NCI-H1694 (cell line): ENCODE measurements at regions not wholly inside any gene's neighbourhood (a gene's known extent, or its start where the extent isn't known, plus 50 kb on each side); places are given as distances from the start of the nearest gene placed in this dataset.

Experiments
- DNase-seq: peaks from one replicate; lab custom pipeline; 2025; lab: John Stamatoyannopoulos, UW

DNA sequence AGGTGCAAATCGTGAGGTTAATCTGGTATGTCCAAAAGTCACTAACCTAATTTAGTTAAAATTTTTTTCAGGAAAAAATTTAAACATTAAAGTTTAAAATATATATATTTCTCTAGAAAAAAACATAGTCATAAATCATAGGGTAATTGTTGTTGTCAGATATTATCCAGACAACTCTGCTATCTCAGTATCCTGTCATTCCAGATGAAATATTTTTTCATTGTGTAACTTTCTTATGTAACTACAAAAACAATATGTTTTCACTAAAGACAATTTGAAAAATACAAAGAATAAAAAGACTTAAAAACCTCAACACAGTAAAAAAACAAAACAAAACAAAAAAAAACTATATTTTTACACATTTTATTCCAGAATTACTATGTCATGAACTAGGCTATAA, 57.6 kb downstream of the TENT5A start:
- no peak for DNase-seq

DNA sequence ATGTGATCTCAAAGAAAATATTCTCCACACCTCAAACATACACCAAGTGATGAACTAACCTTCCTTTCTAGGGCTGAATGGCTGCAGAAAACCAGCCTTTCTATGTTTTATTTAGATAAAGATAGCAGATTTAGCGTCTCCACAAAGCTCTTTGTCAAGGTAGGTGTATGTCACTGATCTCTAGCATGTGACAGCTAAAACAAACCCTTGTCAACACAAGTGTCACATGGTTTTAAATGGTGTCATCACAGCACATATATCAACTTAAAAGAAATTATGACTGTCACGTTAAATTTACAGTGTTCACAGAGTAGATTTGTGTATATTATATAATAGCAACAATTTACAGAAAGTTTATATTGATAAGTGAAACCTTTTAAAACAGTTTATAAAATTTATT, 58.3 kb downstream of the TENT5A start:
- no peak for DNase-seq

DNA sequence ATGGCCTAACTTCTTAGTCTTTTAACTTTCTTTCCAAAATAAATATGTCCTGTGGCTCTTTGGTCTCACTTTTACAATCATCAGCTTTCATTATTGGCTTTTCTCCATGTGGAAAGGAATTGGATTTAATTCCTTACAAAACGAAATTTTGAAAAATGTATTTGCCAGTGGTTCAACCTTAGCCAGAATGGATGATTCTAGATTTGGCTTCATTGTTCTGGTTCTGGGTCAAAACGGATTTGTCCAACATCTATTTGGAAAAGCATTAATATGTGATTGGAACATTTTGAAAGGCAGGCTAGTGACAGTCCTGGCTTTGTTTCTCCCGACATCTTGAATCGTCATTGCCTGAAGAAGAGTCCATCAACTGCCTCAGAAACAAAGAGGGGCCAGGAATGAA, 59.2 kb downstream of the TENT5A start:
- no peak for DNase-seq

DNA sequence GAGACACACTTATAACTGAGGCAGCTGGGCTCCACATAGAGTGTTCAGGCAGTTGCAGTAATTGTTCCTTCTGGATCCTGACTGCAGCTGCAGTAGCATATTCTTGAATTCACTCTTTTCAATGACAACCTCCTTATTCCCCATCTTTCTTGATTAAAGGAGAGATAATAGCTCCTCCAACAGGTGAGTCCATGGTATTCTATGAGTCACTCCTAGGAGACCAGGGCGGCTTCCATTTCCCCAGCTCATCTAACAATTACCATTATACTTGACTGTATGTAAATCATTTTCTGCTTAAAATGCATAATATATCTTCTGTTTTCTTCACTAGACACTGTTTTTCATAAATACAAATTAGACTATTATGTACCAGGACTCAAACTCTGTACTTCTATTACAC, 62.4 kb downstream of the TENT5A start:
- DNase-seq = no peak

DNA sequence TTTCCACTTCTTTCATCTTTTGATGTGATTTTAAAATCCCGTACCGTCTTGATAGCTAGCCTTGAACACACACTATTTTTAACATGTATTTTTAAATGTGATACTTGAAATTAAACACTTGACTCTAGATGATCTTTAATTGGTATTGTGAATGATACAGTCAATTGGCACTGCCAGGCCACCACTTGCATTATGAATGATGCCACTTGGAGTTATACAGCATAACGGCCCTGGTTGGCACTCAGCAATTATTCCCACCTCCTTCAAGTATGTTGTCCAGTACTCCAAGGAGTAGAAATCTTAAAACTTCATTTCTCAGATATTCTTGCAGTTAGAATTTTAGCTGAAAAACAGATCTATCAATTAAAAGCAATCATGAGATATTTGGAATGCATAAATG, 62.9 kb downstream of the TENT5A start:
- no peak for DNase-seq

DNA sequence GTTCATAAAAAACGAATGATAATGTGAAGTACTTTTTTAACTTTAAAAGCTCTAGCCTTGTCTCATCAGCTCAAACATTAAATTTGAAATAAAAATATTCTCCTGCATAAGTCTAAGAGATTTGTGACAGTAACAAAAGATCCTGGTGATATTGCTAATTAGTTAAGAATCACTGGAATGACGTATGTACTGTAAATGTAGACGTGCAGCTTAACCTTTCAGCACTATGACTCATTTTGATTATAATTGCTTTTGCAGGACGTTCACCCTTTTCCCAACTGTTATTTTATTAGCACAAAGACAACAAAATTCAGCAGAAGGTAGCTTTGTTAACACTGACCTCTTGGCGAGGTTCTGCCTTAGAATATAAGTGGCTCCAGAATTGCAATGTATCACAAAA, 68.6 kb downstream of the TENT5A start:
- DNase-seq = no peak

DNA sequence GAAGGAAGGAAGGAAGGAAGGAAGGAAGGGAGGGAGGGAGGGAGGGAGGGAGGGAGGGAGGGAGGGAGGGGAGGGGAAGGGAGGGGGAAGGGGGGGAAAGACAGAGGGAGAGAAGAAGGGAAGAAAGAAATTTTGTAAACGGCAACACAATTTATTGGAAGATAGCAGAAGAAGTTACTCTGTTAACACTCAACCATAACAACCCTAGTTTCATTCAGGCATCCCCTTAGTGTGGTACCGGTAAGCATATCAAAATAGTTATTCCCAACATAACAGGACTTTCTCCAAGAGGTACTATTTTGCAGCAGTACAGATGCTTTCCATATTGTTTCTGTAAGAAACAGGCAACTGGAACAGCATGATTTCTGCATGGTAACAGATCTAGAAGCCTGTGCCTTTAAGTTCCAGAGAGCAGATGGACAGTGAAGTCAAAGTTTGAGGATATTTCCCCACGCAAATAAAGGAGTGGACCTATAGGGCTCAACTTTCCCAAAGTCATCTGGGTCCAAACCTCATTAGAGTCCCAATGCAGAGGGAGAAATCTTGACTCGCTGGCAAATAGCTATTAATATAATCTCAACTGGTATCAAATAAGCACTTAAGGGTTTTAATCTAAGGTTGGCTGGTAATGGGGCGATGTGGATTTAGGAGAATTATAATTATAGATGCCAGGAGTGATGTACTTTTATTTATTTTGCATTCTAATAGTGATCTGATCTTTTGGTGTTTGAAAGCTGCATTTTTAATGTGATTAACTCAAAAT, 69.4 kb downstream of the TENT5A start:
- DNase-seq = no peak

DNA sequence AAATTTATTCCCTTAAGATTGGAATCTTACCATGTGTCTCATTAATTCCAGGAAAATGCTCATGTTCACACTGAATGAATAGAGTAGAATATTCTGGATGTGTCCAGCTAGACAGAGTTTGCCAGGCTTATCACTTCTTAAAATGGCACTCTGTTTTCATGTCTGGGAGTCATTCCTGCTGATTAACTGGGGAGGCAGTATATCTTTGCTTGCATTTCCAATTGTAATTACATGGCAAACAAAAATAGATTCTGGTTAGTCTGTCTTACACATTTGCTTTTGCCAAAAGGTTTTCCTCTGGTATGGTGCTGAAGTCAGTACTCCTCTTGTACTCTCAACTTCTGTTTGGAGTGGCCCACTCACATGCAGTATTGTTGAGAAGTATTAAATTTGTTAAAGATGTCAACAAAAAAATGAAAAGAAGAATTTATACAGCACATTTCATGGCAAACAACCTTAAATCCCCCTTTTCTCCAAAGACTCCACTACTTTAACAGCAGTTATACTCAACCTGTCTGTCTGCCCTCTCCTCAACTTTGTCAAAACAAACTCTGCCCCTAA, 70.2 kb downstream of the TENT5A start:
- DNase-seq = no peak

DNA sequence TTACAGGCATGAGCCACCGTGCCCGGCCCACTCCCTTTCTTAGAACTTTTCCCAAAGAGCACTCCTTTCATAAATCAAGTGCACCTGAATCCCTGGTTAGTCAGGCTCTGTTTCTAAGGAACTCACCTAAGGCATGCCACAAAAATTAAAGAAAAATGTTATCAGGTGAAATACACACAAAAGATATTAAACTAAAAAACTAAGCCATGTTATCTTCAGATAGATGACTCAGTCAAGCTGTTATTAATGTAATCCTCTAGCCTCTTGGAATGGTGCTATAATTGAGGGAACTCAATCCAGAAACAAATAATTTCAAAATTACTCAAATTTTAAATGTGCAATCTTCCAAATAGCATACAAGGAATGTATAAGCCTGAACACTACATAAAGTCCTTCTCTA, 83.0 kb downstream of the TENT5A start:
- no peak for DNase-seq

DNA sequence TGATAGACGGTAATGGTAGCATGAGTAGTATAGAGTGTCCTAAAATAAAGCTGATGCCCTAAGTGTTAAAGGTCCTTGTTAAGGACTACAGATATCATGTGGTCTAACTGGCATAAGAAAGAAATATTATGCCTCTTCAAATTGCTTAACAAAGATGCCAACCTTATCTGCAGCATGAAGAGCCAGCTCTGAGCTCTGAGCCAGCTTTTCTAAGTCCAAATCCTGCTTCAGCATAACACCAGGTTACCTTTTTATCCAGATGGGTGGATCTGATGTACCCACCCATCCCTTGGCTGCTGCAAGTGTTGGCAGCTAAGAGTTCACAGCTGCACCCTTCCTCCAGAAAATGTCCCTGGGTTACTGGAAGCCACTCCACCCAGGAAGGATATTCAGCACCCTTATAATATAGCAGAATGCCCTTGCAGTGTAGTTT, 83.8 kb downstream of the TENT5A start:
- DNase-seq = no peak

DNA sequence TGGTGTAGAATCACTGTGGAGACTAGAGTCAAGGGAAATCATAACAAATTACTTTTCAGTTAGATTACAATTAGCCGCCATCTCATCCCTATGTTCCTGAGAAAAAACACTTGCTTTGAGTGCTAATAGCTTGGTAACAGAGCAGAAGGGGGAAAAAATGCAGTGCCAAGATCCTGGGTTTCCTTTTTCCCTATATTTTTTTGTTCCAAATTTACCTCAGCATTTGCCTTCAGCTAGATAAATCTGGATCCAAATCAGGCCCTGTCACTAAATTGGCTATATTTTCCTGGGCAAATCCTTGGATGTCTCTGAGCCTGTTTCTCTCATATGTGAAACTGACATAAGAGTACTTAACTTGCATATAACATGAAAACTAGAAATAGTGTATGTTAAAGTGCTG, 86.0 kb downstream of the TENT5A start:
- no peak for DNase-seq

DNA sequence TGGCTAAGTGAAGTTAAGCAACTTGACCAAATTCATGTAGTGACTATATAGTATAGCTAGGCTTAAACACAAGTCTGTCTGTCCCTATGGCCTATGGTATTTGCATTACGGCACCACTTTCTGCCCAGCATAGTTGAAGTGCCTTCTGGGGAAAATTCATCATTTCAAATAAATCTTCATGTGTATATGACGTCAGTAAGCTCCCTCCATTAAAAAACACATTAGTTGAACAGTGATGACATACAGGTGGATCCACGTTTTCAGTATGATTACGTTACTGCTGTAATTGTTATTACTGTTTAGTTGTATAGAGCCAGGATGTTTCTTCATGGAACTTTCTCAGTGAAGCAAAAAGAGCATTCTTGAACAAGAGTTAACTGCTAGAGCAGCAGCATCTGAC, 96.2 kb downstream of the TENT5A start:
- no peak for DNase-seq

DNA sequence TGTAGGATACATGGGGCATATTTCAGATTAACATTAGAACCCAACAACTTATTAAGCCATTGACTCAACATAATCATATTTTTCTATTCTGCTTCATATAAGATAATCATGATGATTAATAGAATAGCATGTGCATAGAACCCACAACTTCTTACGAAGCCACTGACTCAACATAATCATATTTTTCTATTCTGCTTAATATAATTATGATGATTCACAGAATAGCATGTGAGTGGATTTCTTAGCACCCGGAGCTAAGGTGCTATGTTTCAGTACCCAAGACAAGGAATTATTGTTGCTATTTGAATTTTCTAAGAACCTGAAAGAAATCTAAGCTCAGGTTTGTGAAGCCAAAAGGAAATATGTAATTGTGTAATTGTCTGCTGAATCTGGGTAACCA, 96.8 kb downstream of the TENT5A start:
- DNase-seq = no peak

DNA sequence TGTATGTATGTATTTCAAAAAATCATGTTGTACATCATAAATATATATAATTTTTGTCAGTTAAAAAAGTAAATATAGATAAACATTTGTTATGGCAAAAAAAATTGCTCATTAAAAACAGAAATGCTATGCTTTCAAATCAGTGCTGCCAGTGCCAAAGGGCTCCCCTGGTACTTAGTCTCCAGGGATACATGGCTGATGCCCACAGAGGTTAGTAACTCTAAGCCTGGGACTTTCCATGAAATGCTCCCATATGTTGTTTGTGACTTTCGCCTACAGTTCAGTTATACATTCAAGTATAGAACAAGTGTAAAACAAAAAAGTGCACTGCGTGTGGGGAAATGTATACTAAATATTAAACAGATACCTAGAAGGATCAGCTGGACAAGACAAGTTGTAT, 104.0 kb downstream of the TENT5A start:
- DNase-seq = no peak

DNA sequence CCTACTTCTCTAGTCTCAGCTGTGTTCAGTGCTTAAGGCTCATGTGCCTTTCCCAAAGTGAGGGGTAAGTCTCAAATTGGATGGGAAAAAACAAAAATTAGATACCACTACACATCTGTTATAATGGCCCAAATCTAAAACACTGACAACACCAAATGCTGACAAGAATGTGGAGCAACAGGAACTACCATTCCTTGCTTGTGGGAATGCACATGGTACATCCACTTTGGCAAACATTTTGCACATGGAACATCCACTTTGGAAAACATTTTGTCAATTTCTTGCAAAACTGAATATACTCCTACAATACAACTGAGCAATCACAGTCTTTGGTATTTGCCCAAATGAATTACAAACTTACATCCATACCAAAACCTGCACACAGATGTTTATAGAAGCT, 109.3 kb downstream of the TENT5A start:
- no peak for DNase-seq

DNA sequence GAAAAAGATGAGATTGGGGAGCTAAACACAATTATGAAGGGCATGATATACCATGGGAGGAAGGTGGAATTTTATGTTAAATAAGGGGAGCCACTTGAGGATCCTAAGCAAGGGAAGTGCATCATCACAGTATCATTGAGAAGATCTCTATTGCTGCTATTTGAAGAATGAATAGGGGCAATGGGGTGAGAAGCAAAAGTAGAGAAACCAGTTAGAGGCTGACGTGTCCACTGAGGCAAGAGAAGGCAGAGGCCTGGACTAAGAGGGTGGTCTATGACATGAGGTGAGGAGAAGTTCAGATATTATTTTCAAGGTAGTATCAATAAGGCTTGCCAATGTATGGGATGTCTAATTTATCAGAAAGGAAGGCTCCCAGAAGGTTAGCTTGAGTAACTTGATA, 111.6 kb downstream of the TENT5A start:
- DNase-seq = no peak

DNA sequence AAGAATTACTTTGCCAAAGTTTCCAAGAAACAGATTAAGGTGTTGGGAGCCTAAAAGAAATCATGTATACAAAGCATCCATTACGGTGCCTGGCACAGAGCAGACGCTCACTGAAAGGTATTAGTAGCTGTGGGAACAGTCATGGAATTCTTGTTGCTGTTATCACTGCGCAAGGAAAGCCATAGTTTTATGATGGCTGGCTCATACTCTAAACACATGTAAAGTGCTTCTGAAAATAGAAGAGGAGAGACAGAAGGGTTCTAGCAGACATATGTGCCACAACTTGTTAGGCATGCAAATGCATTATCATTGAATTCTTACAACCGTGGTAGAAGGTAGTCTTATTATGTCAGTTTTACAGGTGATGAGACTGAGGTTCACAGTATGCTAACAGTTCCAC, 112.4 kb downstream of the TENT5A start:
- no peak for DNase-seq

DNA sequence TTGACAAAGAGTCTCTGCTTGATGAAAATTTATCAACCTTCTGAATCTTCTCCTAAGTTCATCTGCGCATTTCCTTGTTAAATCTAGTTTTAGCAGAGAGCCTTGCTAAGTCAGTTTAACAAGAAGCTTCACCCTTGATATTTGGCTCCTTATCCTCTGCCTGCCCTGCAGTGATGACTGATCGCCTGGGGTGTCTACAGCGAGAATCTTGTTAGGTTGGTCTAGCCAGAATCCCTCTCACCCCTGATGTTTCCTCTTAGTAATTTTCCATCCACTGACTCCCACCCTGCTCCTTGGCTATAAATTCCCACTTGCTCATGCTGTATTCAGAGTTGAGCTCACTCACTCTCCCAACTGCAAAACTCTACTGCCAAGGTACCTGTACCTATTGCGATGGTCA, 114.1 kb downstream of the TENT5A start:
- DNase-seq = no peak

DNA sequence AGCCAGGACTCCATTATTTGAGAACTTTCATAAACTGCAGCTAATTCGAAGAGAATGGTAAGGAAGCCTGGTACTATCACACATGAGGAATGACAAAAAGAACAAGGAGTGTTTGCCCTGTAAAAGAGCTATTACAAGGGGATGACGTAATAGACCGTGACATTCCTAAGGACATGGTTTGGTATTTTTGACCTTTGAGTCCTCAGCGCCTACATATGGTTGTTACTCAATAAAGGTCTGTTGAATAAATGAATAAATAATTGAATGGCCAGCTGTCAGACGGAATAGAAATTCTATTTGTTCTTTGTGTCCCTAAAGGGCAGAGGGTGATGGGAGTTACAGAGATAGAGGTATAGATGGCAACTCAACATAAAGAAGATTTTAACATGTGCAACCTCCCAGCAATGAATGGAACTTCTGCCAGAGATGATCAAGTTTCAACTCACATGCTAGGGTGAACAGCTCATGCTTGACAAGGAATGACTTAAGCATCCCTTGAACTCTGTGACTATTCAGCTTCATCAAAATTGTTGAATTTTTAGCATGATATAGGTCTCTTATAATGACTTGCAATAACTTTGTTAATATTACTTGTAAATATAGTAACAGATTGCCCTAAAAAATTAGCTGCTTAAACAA, 115.4 kb downstream of the TENT5A start:
- no peak for DNase-seq

DNA sequence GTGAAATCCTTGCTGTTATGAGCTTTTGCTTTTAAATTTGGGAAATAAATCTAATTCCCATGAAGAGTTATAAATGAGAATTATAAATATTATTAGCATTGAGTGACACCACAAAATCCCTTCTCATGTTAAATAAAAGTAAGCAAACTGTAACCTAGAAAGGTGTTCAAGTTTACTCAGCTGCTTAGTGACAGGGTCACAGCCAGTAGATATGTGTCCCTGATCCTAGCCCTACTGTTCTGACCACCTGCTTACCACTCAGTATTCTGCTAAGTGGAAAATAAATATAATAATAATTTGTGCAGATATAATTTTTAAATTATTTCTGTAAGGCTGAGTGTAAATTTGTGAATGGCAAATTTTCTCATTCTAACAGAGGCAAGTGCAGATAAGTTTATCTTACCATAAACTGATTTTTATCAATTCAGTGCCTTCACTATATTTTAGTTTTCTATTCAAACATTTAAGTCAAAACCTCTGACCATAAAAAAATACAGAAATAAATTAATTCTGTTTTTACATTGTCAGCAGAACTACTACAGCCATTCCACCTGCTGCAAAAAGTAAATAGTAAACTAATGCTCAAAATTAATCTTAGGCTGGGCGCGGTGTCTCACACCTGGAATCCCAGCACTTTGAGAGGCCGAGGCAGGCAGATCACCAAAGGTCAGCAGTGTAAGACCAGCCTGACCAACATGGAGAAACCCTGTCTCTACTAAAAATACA, 118.2 kb downstream of the TENT5A start:
- DNase-seq = no peak

DNA sequence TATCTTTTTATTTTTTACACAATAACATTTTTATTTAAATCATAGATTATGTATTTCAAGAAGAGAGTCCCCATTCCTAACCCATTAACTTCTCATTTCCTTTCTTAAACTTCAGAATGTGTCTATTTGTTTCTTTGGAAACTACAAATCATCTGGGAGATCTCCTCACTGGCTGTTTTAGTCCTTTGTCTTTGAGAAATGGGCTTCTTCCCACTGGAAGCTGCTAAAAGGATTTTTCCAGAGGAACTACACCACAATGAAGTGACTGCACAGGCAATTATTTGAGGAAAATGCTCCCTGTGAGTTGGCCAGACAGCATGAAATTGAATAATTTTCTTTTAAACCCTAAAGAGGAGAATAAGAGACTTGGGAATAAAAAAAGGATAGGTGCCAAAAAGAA, 119.1 kb downstream of the TENT5A start:
- DNase-seq = no peak

DNA sequence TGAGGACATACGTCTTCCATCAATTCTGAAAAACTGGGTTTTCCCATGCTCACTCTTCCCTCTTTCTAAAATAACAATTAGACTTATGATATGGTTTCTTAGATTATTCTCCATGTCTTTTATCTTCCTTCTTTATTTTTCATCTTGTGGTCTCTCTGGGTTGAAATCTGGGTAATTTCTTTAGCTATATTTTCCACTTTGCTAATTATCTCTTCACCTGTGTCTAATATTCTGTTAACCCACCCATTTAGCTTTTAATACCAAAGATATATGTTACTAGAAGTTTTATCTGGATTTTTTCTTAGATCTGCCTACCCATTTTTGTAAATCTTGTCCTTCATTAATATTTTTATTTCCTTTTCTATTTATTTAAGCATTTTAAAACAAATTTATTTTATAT, 121.8 kb downstream of the TENT5A start:
- DNase-seq = no peak

DNA sequence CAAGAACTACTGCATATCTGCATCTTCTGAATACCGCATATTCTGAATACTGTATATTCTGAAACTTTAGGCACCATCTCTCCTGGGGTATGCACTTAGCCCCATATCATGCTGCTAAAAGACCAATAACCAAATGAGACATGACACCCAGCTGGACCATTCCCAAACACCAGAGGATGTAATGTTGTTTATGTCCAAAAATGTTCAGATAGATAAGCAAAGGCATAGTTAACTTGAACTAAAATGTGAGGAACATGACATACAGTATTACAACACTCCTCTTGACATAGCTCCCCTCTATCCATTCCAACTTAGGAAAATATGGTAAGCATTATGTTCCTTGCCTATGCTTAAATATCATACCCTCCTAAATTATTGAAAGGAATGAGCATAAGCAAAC, 127.3 kb downstream of the TENT5A start:
- no peak for DNase-seq
